ENCODE measurements at regions not wholly inside any gene's neighbourhood (a gene's known extent, or its start where the extent isn't known, plus 50 kb on each side); places are given as distances from the start of the nearest gene placed in this dataset.
"Not testable (repeated sequence)": the region's sequence is repeated elsewhere in the genome, so short reads cannot be mapped to it uniquely, and the experiment has no call there.

DNA sequence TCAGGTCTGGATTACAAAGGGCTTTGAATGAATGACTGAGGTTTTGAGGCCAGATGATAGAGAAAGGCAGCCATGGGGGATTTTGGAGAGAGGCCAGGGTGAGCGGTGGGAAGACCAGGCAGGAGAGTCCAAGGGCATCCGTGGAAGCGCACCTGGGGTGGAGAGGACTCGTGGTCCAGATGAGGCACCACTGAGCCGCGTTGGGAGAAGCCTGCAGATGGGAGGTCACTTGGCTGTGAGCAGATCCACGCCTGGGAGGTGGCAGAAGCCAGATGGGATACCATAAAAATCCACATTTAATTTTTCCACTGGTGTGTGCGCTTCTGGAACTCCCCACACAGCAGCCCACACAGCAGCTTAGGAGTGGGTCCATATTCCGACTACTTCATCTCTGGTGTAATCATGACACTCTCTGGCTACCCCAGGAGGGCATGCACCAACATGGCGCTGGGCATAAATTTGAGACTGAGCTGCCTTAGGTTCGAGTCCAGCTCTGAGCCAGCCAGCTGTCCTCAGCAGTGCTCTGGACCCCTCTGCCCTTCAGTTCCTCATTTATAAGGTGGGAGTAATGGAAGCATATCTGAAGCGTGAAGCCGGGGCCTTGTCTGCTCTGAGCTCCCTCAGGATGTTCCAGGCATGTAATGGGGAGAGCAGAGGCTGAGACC is 90.2 kb upstream of the FAM20C start:
- TF ChIP-seq, protein P1, sequence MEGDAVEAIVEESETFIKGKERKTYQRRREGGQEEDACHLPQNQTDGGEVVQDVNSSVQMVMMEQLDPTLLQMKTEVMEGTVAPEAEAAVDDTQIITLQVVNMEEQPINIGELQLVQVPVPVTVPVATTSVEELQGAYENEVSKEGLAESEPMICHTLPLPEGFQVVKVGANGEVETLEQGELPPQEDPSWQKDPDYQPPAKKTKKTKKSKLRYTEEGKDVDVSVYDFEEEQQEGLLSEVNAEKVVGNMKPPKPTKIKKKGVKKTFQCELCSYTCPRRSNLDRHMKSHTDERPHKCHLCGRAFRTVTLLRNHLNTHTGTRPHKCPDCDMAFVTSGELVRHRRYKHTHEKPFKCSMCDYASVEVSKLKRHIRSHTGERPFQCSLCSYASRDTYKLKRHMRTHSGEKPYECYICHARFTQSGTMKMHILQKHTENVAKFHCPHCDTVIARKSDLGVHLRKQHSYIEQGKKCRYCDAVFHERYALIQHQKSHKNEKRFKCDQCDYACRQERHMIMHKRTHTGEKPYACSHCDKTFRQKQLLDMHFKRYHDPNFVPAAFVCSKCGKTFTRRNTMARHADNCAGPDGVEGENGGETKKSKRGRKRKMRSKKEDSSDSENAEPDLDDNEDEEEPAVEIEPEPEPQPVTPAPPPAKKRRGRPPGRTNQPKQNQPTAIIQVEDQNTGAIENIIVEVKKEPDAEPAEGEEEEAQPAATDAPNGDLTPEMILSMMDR (IDR thresholded peaks at IDR 0.05; ENCODE audit: extremely low read depth, missing control alignments) = no peak
- DNase-seq (ENCODE audit: low spot score) = no peak

DNA sequence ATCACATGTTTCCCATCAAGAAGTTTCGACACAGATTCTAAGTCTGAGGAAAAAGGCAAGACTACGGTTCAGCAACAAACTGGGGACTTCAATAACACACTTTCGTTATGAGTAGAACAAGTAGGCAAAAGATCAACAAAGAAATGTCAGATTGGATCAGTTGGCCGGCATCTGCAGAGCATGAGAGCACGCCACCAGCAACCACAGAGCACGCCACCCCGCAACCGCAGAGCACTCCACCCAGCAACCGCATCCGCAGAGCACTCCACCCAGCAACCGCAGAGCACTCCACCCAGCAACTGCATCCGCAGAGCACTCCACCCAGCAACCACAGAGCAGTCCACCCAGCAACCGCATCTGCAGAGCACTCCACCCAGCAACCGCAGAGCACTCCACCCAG is 89.7 kb upstream of the FAM20C start:
- DNase-seq (ENCODE audit: low spot score) = no peak
- TF ChIP-seq, protein P1 (IDR thresholded peaks at IDR 0.05; ENCODE audit: extremely low read depth, missing control alignments) = no peak

DNA sequence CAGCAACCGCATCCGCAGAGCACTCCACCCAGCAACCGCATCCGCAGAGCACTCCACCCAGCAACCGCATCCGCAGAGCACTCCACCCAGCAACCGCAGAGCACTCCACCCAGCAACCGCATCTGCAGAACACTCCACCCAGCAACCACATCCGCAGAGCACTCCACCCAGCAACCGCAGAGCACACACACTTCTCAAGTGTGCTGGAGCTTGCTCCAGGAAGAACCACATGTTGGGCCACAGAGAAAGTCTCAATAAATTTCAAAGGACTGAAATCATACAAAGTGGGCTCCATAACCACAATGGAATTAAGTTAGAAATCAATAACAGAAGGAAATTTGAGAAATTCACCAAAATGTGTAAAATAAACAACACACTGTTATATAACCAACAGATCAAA is 88.4 kb upstream of the FAM20C start:
- not testable (repeated sequence) for DNase-seq (ENCODE audit: low spot score)

DNA sequence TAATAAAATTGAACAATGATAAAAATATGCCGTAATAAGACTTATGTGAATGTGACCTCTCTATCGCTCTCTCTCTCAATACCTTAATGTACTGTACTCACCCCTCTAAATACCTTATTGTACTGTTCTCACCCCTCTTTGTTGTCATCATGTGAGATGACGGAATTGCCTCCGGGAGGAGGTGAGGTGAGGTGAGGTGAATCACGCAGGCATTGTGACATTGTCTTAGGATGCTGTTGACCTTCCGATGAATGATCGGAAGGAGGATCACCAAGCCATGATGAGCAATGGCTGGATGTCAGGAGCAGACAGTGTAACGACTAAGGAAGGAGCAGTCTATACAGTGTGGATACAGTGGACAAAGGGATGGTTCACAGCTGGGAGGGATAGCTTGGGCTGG is 87.4 kb upstream of the FAM20C start:
- DNase-seq (ENCODE audit: low spot score) = no peak
- TF ChIP-seq, protein P1 (IDR thresholded peaks at IDR 0.05; ENCODE audit: extremely low read depth, missing control alignments) = no peak

DNA sequence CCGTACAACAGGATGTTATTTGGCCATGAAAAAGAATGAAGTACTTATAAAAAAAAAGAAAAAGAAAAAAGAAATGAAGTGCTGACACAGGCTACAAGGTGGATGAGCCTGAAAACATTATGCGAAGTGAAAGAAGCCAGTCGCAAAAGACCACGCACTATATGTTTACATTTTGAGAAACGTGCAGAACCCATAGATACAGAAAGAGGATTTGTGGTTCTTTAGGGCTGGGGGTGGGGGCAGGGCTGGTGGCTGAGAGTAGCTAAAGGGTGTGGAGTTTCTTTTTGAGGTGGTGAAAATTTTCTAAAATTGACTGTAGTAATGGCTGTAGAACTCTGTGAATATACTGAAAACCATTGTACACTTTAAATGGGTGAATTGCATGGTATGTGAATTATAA is 86.0 kb upstream of the FAM20C start:
- DNase-seq (ENCODE audit: low spot score) = no peak
- TF ChIP-seq, protein P1 (IDR thresholded peaks at IDR 0.05; ENCODE audit: extremely low read depth, missing control alignments) = no peak

DNA sequence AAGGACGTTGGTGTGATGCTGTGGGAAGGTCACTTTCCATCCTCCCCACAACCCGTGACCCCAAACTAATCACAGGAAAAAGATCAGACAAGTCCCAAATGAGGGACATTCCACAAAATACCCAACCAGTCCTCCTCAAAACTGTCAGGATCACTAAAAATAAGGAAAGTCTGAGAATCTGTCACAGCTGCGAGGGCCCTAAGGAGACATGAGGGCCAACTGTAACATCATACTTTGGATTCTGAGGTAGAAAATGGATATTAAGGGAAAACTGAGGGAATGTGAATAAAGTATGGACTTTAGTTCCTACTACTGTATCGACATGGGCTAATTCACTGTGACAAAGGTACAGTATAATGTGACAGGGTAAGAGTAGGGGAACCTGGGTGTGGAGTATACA is 85.1 kb upstream of the FAM20C start:
- TF ChIP-seq, protein P1 (IDR thresholded peaks at IDR 0.05; ENCODE audit: extremely low read depth, missing control alignments) = no peak
- no peak for DNase-seq (ENCODE audit: low spot score)

DNA sequence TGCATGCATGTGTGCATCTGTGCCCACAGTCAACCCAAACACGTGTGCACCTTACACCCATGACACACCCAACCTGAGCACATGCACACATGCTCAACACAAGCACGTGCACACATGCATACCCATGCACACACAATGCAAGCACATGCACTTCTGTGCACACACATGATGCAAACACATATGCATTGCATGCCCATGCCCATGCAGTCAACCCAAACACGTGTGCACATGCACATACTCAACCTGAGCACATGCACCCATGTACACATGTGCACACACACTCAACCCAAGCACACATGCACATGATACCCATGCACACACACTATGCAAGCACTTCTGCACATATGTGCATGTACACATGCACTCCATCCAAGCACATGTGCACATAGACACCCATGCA is 84.5 kb upstream of the FAM20C start:
- TF ChIP-seq, protein P1 (IDR thresholded peaks at IDR 0.05; ENCODE audit: extremely low read depth, missing control alignments) = no peak
- DNase-seq (ENCODE audit: low spot score) = no peak

DNA sequence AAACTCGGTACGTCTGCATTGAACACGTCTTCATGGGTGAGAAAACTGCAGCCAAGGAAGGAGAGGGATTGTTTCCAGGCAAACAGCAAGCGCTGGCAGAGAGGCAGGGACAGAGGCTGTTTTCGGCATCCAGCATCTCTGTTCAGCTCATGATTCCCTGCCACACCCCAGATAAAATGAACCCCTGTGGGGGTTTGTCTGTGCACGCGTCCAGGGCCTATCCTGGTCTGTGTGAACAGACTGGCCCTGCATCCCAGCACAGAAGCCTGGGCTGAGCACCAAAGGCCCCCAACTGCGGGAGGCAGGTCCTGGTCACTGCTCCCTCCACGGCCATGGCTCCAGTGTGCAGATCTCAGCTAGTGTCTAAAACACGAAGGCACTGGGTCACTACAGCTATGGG is 83.3 kb upstream of the FAM20C start:
- DNase-seq (ENCODE audit: low spot score) = no peak
- TF ChIP-seq, protein P1 (IDR thresholded peaks at IDR 0.05; ENCODE audit: extremely low read depth, missing control alignments) = no peak

Measured in GM20000 (cell line).